Effector memory CD4-positive, alpha-beta T cell (primary cell): ENCODE measurements at regions not wholly inside any gene's neighbourhood (a gene's known extent, or its start where the extent isn't known, plus 50 kb on each side); places are given as distances from the start of the nearest gene placed in this dataset.

Experiments
- DNase-seq, 3 donors: peaks; one replicate each; pipeline ENCODE4 v3.0.0-alpha.2; 2020
- H3K27ac ChIP-seq: 2 replicates; pipeline ENCODE4 v1.7.0; 2013; ENCODE audit warnings: mild to moderate bottlenecking, low read length, moderate library complexity; ENCODE audit not compliant: insufficient read depth, poor library complexity, severe bottlenecking
- H3K27me3 ChIP-seq: replicated peaks from 2 replicates; pipeline ENCODE4 v1.7.0; 2013; ENCODE audit warnings: mild to moderate bottlenecking, low read length; ENCODE audit not compliant: insufficient read depth, control insufficient read depth, poor library complexity, severe bottlenecking
- H3K36me3 ChIP-seq: 2 replicates; pipeline ENCODE4 v1.7.0; 2013; ENCODE audit warnings: mild to moderate bottlenecking, low read length, moderate library complexity; ENCODE audit not compliant: control insufficient read depth, insufficient read depth
- H3K4me1 ChIP-seq: 2 replicates; pipeline ENCODE4 v1.7.0; 2013; ENCODE audit warnings: low read length, mild to moderate bottlenecking; ENCODE audit not compliant: control insufficient read depth, insufficient read depth, poor library complexity, severe bottlenecking
- H3K4me3 ChIP-seq: 2 replicates; pipeline ENCODE4 v1.7.0; 2013; ENCODE audit warnings: low read length, low read depth, mild to moderate bottlenecking; ENCODE audit not compliant: insufficient read depth, poor library complexity, severe bottlenecking
- H3K9me3 ChIP-seq: 2 replicates; pipeline ENCODE4 v1.7.0; 2013; ENCODE audit warnings: mild to moderate bottlenecking, low read length, moderate library complexity; ENCODE audit not compliant: control insufficient read depth

- Histone ChIP-seq H3K4me1 (no peaks in the 10 kb centered on the region), H3K36me3 (no peaks in the 10 kb centered on the region), H3K27me3 (no peaks in the 10 kb centered on the region), H3K4me3 (no peak overlapping the region), H3K9me3 (no peaks in the 10 kb centered on the region), H3K27ac (no peak overlapping the region)
- no peak for DNase-seq
Measured at GRCh38 chr5:82855893-82856550, 221.2 kb downstream of the TMEM167A start.

DNA sequence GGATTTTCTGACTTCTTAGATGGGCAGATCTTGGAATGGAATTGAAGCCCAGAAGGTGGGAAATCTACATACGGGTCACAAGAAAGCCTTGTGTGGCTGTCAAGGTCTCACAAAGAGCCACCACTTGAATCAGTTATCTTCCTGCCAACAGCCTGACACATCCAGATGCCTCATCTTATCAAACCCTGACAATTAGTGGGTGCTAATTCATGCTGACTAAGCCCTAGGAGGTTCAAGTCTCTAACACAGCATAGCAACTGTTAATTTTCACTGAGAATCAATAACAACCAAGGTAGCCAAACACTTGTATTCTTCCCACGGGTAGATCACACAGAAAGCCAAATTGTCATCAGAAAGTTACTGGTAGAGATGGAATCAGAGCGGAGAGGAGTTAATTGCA is 222.2 kb downstream of the TMEM167A start:
- Histone ChIP-seq H3K4me3 (no peak overlapping the region), H3K27ac (no peak overlapping the region), H3K27me3 (no peaks in the 10 kb centered on the region), H3K9me3 (no peaks in the 10 kb centered on the region), H3K4me1 (no peaks in the 10 kb centered on the region), H3K36me3 (no peaks in the 10 kb centered on the region)
- DNase-seq, result no peak

GRCh38 chr5:82851471-82851870 is 225.7 kb downstream of the TMEM167A start:
- H3K27me3 ChIP-seq, result no peaks in the 10 kb centered on the region
- H3K4me1 ChIP-seq, result no peaks in the 10 kb centered on the region
- no peaks in the 10 kb centered on the region for H3K9me3 ChIP-seq
- DNase-seq, result no peak
- no peaks in the 10 kb centered on the region for H3K36me3 ChIP-seq
- no peak overlapping the region for H3K27ac ChIP-seq
- H3K4me3 ChIP-seq, result no peak overlapping the region

GRCh38 chr5:82850393-82850792 is 226.8 kb downstream of the TMEM167A start:
- H3K4me3 ChIP-seq, result no peak overlapping the region
- no peak for DNase-seq
- H3K27ac ChIP-seq, result no peak overlapping the region
- no peaks in the 10 kb centered on the region for H3K9me3 ChIP-seq
- no peaks in the 10 kb centered on the region for H3K36me3 ChIP-seq
- H3K4me1 ChIP-seq, result no peaks in the 10 kb centered on the region
- H3K27me3 ChIP-seq, result no peaks in the 10 kb centered on the region

- H3K27ac ChIP-seq, result no peak overlapping the region
- no peaks in the 10 kb centered on the region for H3K36me3 ChIP-seq
- no peaks in the 10 kb centered on the region for H3K9me3 ChIP-seq
- no peak overlapping the region for H3K4me3 ChIP-seq
- H3K4me1 ChIP-seq, result no peaks in the 10 kb centered on the region
- no peaks in the 10 kb centered on the region for H3K27me3 ChIP-seq
- DNase-seq, result no peak
Measured at GRCh38 chr5:82849885-82850284, 227.3 kb downstream of the TMEM167A start.

GRCh38 chr5:82847562-82847961 is 229.6 kb downstream of the TMEM167A start:
- H3K9me3 ChIP-seq, result no peaks in the 10 kb centered on the region
- no peaks in the 10 kb centered on the region for H3K36me3 ChIP-seq
- no peak for DNase-seq
- no peak overlapping the region for H3K27ac ChIP-seq
- H3K4me1 ChIP-seq, result no peaks in the 10 kb centered on the region
- H3K4me3 ChIP-seq, result no peak overlapping the region
- no peaks in the 10 kb centered on the region for H3K27me3 ChIP-seq

DNA sequence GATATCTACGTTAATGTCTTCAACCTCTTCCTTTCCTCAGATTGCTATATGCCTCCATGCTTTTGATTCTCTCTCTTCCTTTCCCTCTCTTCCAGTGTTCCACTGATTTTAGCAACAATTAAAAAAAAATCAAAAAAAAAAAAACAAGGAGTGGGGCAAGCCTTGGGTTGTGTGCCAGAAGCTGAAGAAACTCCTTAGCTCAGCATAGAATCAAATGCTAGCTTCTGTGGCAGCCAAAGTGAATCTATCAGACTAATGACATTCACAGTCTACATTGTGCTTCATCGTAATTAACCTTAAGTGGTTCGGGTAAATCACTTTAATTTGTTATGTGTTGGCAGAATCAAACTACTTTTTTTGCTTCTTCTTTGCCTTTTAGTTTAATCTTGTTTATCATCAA is 237.3 kb downstream of the TMEM167A start:
- Histone ChIP-seq H3K36me3 (no peaks in the 10 kb centered on the region), H3K9me3 (no peaks in the 10 kb centered on the region), H3K4me3 (no peak overlapping the region), H3K4me1 (no peaks in the 10 kb centered on the region), H3K27ac (no peak overlapping the region), H3K27me3 (no peaks in the 10 kb centered on the region)
- DNase-seq, result no peak

DNA sequence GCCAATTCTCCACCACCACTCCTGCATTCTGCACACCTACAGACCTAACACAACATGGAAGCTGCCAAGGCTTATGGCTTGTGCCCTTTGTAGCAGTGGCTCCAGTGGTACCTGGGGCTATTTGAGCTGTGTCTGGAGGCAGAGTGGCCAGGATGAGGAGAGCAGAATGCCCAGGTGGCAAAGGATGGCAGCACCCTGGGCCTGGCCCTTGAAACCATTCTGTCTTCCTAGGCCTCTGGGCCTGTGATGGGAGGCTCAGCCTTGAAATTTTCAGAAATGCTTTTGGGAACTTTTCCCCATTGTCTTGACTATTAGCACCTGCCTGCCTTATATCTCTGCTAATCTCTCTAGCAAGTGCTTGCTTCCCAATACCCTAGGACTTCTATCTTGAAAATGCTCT is 241.7 kb downstream of the TMEM167A start:
- Histone ChIP-seq H3K36me3 (no peaks in the 10 kb centered on the region), H3K4me1 (no peaks in the 10 kb centered on the region), H3K27ac (no peak overlapping the region), H3K27me3 (no peaks in the 10 kb centered on the region), H3K4me3 (no peak overlapping the region), H3K9me3 (no peaks in the 10 kb centered on the region)
- no peak for DNase-seq

DNA sequence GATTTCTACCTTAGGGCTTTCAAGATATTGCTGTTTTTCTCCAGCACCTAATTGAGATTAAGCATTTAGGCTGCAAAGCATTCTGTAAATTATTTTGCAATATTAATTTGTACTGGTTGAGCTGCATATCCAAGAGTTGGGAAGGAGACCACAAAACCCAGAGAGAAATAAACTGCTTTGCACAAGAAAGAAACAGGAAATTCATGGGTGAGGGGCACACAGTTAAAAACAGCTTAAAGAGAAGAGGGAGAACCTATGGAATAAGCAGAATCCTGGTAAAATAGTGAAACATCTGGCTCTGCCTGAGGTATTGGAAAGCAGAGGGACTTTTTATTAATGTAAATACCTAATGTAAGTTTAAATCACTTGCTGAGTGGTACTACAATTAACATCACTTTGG is 243.0 kb downstream of the TMEM167A start:
- Histone ChIP-seq H3K4me3 (no peak overlapping the region), H3K9me3 (no peaks in the 10 kb centered on the region), H3K36me3 (no peaks in the 10 kb centered on the region), H3K27ac (no peak overlapping the region), H3K4me1 (no peaks in the 10 kb centered on the region), H3K27me3 (no peaks in the 10 kb centered on the region)
- no peak for DNase-seq

DNA sequence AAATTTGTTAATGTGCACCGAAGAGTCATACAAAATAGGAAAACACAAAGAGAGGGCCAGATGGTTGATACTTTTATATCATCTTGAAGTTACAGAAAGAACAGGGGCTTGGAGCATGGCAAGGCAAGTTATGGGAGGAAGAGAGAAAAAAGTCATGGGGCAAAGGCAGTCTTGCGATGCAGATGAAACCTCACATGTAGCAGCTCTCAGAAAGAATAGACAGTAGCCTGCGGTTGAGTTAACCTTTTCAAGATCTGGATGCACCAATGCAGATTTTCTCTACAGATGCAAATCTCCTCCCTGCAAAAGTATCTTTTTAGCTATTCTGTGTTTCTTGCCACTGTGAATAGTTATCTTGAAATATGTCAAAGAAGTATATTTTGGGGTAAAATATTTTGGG is 243.9 kb downstream of the TMEM167A start:
- Histone ChIP-seq H3K27me3 (no peaks in the 10 kb centered on the region), H3K9me3 (no peaks in the 10 kb centered on the region), H3K4me1 (no peaks in the 10 kb centered on the region), H3K27ac (no peak overlapping the region), H3K4me3 (no peak overlapping the region), H3K36me3 (no peaks in the 10 kb centered on the region)
- no peak for DNase-seq
